HG02759 (cell line): ENCODE measurements at regions not wholly inside any gene's neighbourhood (a gene's known extent, or its start where the extent isn't known, plus 50 kb on each side); places are given as distances from the start of the nearest gene placed in this dataset.
"Not testable (repeated sequence)": the region's sequence is repeated elsewhere in the genome, so short reads cannot be mapped to it uniquely, and the experiment has no call there.

Experiments
- ATAC-seq: cut with Tn5 transposase; IDR thresholded peaks from one replicate; pipeline ENCODE4 v1.9.1; 2021; ENCODE audit warnings: mild to moderate bottlenecking, moderate library complexity; ENCODE audit not compliant: unreplicated experiment

DNA sequence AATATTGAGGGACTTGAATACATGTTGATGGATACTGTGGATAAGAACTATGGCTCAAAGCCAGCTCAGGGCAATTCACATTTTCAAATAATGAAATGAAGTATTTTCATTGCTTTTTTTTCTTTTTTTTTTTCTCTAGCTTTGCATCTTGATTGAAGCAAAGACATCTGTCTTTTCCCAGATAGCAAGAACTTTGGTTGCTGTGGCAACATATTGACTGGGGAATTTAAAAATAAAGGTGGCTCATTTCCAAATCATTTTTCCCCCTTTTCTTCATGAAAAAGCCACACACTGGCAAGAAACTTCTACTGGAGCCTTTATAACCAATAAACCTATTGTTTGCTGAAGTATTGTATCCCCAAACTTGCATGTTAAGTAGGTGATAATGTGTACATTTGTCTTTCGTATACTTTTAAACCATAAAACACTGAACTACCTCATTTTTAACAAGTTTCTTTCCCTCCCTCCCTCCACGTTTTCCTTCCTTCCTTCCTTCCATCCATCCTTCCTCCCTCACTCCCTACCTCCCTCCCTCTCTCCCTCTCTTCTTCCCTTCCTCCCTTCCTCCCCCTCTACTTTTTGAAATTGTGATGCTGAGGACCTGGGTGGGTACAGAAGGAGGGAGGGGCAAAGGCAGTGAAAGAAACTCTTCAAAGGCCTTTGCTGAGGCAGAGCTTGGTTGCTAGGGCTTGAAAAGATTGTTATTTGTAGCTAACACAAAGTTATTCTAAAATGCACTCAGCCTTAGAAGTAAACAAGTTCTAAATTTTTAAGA lies 343.5 kb upstream of the SPRY2 start:
- ATAC-seq, result no peak

DNA sequence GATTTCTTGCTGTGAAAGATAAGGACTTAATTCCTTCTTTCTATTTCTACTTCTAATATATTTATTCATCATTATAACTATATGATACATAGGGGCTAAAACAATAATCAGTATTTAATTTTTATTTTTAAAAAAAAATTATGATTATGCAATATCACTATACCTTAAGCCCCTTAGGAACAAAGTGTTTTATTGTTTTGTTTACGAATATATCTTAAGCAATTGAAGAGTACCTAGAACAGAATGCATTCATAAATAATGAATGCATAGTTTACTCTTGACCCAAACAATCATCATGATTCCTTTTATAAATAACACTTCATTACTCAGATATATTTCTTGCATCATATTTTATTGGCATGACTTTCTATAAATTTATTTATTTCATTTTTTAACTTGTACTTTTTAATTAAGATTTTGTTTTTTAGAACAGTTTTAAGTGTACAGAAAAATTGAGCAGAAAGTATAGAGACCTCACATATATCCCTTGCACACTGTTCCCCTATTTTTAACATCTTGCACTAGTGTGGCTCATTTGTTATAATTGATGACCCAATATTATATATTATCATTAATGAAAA lies 339.9 kb upstream of the SPRY2 start:
- ATAC-seq, result no peak

DNA sequence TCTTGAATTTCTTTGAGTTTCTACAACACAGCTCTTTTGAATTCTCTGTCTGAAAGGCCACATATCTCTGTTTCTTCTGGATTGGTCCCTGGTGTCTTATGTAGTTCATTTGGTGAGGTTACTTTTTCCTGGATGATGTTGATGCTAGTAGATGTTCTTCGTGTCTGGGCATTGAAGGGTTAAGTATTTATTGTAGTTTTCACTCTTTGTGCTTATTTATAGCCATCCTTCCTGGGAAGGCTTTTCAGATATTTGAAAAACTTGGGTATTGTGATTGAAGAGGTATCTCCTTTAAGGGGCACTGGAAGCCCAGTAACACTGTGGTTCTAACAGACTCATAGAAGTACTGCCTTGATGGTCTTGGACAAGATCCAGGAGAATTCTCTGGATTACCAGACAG lies 338.5 kb upstream of the SPRY2 start:
- ATAC-seq, result no peak

DNA sequence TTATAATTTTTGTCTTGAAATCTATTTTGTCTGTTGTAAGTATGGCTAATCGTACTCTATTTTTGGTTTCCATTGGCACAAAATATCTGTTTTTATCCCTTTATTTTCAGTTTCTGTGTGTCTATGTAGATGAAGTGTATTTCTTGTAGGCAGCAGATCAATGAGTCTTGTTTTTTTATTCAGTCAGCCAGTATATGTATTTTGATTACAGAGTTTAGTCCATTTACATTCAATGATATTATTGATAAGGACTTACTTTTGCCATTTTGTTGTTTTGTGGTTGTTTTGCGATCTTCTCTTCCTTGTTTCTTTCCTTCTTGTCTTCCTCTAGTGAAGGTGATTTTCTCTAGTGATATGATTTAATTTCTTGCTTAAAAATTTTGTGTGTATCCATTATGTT lies 336.3 kb upstream of the SPRY2 start:
- no peak for ATAC-seq

DNA sequence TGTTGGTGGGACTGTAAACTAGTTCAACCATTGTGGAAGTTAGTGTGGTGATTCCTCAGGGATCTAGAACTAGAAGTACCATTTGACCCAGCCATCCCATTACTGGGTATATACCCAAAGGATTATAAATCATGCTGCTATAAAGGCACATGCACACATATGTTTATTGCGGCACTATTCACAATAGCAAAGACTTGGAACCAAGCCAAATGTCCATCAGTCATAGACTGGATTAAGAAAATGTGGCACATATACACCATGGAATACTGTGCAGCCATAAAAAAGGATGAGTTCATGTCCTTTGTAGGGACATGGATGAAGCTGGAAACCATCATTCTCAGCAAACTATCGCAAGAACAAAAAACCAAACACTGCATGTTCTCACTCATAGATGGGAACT lies 334.5 kb upstream of the SPRY2 start:
- not testable (repeated sequence) for ATAC-seq

DNA sequence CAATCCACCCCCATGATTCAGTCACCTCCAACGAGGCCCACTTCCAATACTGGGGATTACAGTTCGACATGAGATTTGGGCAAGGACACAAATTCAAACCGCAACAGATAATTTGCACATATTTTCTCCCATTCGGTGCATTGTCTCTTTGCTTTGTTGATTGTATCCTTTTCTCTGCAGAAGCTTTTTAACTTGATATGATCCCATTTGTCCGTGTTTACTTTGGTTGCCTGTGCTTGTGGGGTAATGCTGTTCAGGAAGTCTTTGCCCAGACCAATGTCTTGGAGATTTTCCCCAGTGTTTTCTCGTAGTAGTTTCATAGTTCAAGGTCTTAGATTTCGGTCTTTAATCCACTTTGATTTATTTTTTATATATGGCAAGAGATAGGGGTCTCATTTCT lies 330.8 kb upstream of the SPRY2 start:
- no peak for ATAC-seq

DNA sequence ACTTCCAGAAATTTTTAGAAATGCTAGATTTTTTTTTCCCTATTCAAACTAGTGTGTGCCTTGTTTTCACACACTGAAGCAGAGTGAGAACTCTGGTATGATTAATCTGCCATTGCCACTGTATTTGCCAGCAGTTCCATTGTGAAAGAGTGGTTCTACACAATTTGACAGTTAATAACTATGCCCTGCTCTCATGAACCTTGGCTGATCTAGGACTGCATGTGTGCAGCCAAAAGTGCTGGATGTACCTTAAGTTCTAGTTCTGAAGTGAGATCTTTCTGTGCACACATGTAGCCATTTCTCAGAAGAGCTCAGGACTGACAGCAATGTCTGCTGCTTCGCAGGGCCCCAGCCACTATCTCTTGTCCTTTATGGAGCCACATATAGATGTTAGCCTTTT lies 328.2 kb upstream of the SPRY2 start:
- ATAC-seq, result no peak

DNA sequence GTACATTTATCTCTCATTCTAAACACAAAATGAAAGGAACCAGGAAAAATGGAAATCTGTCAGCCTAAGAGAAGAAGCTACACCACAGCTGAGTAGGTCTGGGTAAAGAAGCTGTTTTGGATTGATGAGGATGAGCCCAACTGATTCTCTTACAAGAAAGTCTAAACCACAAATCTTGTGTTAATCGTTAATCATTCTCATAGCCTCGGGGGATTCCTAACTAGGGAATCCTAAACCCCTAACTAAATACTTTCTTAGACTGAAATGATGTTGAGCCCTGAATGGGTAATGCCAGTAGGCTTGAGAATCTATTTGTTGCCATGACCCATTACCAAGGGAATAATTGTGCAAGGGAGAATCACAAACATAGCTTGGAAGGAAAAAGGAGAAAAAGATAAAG lies 327.5 kb upstream of the SPRY2 start:
- ATAC-seq, result no peak

DNA sequence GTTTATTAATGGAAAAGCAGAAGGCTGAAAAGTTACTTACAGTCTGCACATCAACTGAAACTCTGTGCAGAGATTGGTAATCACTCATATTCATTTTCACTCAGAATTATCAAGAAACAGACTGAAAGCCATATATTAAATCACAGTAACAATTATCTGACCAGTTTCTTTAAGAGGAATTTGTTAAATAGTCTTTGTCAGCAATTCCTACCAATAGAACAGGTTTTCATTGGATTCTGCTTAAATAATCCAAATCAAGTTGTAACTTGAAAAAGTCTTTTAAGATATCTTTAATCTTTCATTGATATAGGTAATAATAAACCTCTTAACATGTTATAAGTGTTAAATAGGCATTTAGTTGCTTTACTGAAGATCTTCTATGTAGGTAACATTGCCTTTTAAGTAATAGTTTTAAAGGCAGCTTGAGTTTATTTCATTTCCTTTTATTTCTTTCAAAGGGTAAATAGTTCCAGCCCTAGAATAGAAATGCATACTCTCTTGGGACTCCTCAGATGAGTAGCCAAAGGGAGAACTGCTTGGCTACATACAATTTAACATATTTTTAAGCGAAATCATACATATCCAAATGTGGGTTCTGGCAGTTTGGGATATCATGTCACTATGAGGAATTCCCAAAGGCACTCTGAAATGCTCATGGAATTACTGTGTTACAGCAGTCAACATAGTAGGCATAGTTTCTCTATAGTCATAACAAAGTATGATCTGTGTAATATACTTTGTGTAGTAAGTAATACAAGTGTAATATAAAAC lies 326.0 kb upstream of the SPRY2 start:
- ATAC-seq, result no peak

DNA sequence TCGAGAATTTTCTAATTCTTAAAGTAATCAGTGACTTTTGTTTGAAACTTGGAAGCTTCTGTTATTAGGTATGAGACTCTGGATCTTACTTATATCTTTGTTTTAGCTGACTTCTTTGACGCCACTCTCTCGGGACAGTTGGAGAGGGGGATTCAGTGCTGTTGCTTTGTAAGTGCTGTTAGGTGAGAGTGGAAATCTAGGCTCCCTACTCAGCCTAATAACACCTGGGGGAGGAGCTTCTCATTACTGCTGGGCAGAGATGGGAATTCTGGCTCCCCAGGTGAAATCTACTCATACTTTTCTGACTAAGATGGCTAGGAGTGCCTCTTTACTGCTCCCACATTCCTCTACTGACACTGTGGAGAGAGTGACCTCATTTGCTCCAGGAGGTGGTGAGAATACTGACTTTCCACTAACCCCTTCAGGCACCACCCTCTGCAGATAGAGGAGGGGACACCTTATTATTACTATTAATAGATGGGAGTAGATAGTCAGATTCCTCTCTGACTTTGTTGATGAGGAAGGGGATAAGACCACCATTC lies 324.9 kb upstream of the SPRY2 start:
- no peak for ATAC-seq

DNA sequence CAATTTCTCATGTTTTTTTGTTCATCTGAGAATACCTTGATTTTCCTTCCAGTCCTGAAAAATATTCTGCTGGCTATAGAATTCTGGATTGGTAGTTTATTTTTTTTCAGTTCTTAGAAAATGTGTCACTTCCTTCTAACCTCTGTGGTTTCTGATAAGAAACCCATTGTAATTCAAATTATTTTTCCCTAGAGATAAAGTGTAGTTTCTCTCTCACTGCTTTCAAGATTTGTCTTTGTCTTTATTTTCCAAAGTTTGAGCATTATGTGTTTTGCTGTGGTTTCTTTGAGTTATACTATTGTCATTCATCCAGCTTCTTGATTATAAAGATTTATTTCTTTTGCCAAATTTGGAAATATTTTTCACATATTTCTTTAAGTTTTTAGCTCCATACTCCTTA lies 324.0 kb upstream of the SPRY2 start:
- no peak for ATAC-seq

DNA sequence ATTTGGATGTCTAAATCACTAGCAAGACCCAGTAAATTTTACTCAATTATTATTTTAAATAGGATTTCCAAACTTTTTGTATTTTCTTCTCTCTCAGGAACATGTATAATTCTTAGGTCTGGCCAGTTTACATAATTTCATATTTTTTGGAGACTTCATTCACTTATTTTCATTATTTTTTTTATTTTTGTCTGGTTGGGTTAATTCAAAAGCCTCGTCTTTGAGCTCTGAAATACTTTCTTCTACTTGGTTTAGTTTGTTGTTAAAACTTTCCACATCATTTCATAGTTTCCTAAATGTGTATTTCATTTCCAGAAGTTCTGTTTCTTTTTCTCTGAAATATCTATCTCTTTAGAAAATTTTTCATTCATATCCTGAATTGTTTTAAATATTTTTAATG lies 322.9 kb upstream of the SPRY2 start:
- no peak for ATAC-seq

DNA sequence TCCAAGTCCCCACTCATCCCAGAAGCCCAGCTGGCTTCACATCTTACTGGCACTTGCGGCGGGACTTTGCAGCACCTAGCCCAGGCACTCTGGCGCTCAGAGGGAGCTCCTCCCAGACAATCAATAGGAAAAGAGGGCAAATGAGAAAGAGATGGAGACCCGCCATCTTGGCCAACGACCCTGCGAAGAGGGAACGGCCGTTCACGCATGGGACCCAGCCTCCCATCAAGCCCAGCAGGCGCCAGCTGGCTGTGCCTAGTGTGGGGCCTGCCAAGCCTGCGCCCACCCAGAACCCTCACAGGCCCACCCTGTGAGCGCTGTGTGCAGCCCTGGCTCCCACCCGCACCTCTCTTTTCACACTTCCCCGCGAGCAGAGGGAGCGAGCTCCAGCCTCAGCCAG lies 317.8 kb upstream of the SPRY2 start:
- no peak for ATAC-seq

DNA sequence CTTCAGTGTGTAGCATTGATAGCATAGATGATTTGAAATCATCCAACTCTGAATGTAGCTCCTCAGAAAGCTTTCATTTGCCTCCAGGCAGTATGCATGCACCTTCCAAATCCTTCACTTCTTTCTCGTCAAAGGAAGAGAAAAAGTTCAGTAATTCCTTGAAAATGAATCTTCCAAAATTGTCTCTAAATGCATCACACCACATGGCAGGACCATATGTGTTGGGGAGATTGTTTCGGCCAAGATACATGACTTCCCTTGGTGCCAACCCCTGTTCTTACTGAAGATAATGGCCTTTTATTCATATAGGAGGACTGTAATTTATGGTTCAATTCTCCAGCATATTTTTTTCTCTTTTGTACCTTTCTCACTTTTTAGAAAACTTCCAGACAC lies 315.6 kb upstream of the SPRY2 start:
- no peak for ATAC-seq

DNA sequence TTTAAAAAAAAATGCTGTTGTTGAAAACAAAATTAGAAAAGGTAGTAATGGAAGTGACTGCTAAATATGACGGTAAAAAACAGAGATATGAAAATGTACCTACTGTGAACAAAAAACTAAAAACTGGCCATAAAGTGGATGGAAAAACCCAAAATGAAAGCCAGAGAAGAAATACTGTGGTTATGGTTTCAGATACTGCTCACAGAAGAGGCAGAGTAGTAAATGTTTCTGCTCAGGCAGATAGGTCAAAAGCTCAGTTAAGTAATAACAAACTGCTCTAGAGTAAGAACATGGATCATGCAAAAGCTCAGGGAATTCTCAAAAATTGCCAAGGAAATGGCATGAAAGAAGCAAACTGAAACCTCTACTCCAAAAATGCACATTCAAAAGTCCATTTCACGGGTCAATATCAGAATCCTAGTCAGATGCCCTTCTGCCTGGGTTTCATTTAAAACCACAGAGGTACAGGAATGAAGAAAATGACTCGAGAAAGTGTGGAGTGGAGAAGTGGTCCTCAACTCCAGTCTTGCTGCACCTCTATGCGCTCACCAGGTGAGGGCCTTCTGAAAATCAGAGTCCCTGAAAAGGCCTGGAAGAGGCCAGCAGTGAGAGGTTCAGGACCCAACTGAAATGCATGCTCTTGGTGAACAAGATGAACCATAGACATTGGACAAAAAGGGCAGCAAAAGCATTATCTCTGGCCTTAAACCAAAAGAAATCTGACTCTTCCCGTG lies 315.0 kb upstream of the SPRY2 start:
- ATAC-seq, result no peak

DNA sequence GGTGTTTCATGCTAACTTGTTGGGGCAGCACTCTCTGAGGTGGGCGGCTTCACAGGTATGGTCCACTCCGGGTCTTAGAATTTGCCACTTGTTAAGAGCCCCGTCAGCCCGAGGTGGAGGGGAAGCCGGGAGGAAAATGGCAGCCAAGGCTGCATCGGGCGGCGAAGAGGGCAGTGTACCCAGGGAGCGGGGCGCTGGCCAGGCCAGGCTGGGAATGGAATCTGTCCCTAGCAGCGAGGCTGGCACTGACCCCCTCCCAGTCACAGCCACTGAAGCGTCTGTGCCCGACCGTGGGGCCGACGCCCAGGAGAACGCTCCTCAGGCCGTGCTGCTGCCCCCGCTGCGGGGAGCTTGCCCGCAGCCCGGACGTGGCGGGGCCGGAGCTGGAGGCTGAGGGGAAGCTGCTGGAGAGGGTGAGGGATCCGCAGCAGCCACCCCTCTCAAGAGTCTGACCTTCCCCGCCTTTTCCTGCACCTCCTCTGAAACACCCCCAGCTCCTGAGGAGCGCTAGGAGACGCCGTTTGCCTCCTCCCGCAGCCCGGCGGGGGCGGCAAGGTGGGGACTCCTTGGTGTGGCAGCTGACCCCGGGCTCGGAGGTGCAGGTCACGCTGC lies 313.8 kb upstream of the SPRY2 start:
- ATAC-seq, result no peak

DNA sequence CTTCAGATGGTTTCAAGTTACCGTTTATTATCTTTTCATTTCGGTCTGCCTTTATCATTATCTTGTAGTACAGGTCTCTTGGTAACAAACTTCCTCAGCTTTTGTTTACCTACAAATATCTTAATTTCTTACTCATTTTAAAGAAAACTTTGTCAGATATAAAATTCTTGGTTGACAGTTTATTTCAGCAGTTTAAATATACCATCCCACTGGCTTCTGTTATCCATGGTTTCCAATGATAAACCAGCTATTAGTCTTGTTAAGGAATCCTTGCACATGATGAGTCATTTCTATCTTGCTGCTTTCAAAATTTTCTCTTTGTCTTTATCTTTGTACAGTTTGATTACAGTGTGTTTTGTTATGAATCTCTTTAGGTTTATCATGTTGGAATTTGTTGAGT lies 308.3 kb upstream of the SPRY2 start:
- no peak for ATAC-seq

DNA sequence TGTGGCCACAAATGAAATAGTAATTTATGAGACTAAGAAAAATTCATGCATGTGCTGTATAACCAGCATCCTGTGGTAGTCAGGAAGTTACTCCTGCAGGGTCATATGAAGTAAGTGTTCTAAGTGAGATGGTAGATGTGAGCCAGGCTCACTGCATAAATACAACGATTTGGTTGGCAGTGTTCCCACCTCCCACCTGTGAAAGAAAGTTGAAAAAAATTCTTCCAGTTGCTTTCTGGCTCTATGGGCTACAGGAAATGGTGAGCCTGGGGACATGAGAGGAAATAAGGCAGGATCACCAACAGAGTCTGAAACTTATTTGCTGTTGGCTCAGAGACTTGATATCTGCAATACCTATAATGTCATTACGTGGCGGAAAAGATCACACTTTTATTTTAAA lies 301.7 kb upstream of the SPRY2 start:
- no peak for ATAC-seq

DNA sequence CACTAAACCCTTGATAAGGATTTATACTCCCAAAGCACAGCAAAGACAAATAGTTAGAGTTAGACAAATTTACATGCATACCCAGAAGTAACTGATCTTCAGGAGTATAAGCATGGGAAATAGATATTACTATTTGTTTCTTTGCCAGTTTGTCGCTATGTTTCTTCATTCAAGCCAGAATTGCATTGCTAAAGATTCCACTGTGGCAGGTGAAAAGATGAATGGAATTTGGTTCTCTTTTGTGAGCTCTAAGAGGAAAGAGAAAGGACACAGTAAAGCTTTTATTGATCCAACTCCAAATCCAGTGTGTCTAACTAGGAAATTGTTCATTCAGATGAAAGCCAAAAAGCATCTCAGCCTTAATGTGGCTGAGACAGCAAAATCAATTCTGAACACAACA lies 292.3 kb upstream of the SPRY2 start:
- ATAC-seq, result no peak

DNA sequence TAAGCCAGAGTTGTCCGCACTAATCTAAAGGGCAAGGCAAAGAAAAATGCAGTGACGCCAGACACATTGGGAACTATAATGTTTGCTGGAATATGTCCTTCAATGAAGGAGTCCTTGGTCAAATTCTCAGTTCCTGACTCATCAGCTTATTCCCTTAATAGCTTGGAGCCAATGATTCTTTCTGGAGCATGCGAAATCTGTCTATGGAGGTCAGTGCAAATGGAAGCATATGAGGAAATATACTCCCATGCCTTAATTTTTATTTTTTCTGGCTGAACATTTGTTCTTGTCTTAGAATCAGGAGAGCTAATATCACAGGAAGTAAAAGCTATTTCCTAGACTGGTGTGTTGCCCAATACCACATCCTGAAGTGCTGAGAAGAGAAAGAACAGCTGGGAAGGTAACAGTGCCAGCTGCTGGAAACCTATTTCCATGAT lies 289.8 kb upstream of the SPRY2 start:
- ATAC-seq, result no peak

DNA sequence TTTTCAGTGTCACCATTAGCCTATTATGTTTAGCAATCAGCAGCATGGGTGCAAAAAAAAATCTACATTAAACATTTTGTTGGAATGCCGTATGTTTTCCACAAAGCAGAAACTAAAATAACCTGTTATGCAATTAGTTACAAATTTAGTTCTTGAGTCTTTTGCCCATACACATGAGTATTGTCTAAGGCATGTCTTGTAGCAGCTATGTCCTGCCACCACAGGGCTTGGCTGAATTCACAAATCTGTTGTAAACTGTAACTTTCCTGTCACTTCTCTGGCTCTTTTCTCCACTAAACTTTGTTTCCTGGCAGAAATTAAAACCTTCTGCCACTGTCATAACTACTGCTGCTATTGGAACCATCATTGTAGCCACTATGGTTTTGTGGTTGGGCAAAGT lies 277.9 kb upstream of the SPRY2 start:
- no peak for ATAC-seq
